GM12873 (cell line): ENCODE measurements at regions not wholly inside any gene's neighbourhood (a gene's known extent, or its start where the extent isn't known, plus 50 kb on each side); places are given as distances from the start of the nearest gene placed in this dataset.

Experiments
- CTCF ChIP-seq: IDR thresholded peaks from 2 replicates; pipeline ENCODE4 v1.5.1; 2012; ENCODE audit warnings: low read depth, mild to moderate bottlenecking, moderate library complexity, low read length, control low read depth; ENCODE audit not compliant: insufficient read depth; ENCODE audit errors: missing control alignments

DNA sequence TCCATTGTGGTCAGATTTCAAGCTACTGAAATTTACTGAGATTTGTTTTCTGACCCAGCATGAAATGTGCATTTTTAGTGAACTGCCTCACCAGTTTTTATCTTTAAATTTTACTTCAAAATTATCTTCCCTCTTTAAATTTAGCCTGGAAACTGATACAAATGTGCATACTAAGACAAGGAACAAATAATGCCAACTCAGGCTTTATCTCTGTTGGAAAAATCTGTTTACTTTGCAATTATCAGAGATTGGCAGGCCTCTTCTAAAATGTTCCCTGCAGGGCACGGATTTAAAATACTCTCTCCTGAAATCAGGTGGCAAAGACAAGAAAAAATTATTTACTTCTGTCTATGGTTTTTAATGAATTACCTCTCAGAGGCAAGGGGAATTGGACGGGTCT, 151.0 kb upstream of the PTCH1 start:
- no peak for TF ChIP-seq CTCF

DNA sequence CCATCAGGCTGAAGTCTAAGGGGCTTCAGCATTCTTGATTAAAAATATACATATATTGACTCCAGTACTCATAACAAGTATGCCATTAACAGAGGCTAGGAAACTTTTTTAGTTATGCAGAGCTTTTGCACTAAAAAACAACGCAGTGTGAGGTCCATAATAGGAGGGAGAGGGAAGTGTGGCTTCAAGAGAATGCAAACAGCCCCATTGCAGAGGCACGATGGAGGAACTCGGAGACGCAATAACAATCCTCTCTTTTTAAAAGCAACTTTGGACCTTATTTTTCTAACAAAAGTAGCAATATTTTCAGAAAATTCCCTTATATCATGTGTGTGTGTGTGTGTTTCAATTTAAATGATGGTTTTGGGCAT, 150.0 kb upstream of the PTCH1 start:
- TF ChIP-seq CTCF = no peak

- TF ChIP-seq CTCF = no peak
Observed at GRCh38 chr9:95666096-95666784, 149.5 kb upstream of the PTCH1 start.

- TF ChIP-seq CTCF = no peak
Observed at GRCh38 chr9:95653246-95653645, 136.5 kb upstream of the PTCH1 start.

GRCh38 chr9:95650720-95651119, 133.9 kb upstream of the PTCH1 start:
- no peak for TF ChIP-seq CTCF

- TF ChIP-seq CTCF = no peak
Observed at GRCh38 chr9:95649801-95650213, 133.0 kb upstream of the PTCH1 start.

GRCh38 chr9:95648225-95648624, 131.5 kb upstream of the PTCH1 start:
- no peak for TF ChIP-seq CTCF

DNA sequence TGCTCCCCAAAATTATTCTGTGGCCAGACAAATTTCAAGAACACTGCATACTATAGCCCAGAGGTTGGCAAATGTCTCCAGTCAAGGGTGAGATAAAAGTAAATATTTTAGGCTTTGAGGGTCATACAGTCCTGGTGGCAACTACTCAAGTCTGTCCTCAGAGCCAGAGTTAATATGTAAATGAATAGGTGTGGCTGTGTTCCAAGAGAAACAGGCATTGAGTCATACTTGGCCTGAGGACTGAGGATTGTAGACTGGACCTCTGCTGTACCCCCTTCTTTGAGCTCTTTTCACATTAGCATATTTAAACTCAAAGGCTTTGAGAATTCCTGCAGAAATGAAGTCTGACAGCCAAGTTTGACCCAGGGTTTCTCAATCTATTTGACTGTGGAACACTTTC, 129.2 kb upstream of the PTCH1 start:
- TF ChIP-seq CTCF = no peak
